ENCODE measurements at regions not wholly inside any gene's neighbourhood (a gene's known extent, or its start where the extent isn't known, plus 50 kb on each side); places are given as distances from the start of the nearest gene placed in this dataset.

GRCh38 chr13:99140831-99141230, 59.8 kb upstream of the UBAC2 start:
- Histone ChIP-seq H3K4me1 (no peaks in the 10 kb centered on the region), H3K27me3 (no peaks in the 10 kb centered on the region), H3K36me3 (replicated peaks in 1 of 2; ENCODE audit: insufficient read depth in 1 of 2, low read depth in 2 of 2) (no peaks in the 10 kb centered on the region), H3K27ac (no peak overlapping the region), H3K4me3 (no peak overlapping the region), H3K9me3 (no peaks in the 10 kb centered on the region)
- TF ChIP-seq POLR2A (IDR thresholded peaks at IDR 0.05) (no peak), CTCF (IDR thresholded peaks at IDR 0.05) (no peak)
- WGBS, 2 donors = 85 to 88% methylated on average over 9 of the region's 9 CpGs
- ATAC-seq = no peak
- intact Hi-C loops (cut with DNase I) = no loop called here
- no peak for DNase-seq

- H3K27ac ChIP-seq = no peak overlapping the region
- WGBS, 2 donors = 76 to 83% methylated on average over 4 of the region's 4 CpGs
- H3K9me3 ChIP-seq = no peaks in the 10 kb centered on the region
- no peaks in the 10 kb centered on the region for H3K4me1 ChIP-seq
- H3K4me3 ChIP-seq = no peak overlapping the region
- H3K36me3 ChIP-seq (replicated peaks in 1 of 2; ENCODE audit: insufficient read depth in 1 of 2, low read depth in 2 of 2) = no peaks in the 10 kb centered on the region
- no peaks in the 10 kb centered on the region for H3K27me3 ChIP-seq
- intact Hi-C loops (cut with DNase I) = no loop called here
- DNase-seq (no peak), ATAC-seq (no peak)
- TF ChIP-seq CTCF (IDR thresholded peaks at IDR 0.05) (no peak), POLR2A (IDR thresholded peaks at IDR 0.05) (no peak)
Measured at GRCh38 chr13:99143904-99144303, 56.8 kb upstream of the UBAC2 start.

- Histone ChIP-seq H3K4me1 (no peaks in the 10 kb centered on the region), H3K27me3 (no peaks in the 10 kb centered on the region), H3K9me3 (no peaks in the 10 kb centered on the region), H3K27ac (no peak overlapping the region), H3K4me3 (no peak overlapping the region), H3K36me3 (replicated peaks in 1 of 2; ENCODE audit: insufficient read depth in 1 of 2, low read depth in 2 of 2) (no peaks in the 10 kb centered on the region)
- DNase-seq = no peak
- TF ChIP-seq POLR2A (IDR thresholded peaks at IDR 0.05) (no peak), CTCF (IDR thresholded peaks at IDR 0.05) (no peak)
- intact Hi-C loops (cut with DNase I) = no loop called here
- 49 to 76% methylated on average over 6 of the region's 6 CpGs for WGBS, 2 donors
- ATAC-seq = no peak
Measured at GRCh38 chr13:99144306-99144705, 56.3 kb upstream of the UBAC2 start.

- Histone ChIP-seq H3K27ac (no peak overlapping the region), H3K4me3 (no peak overlapping the region), H3K4me1 (no peaks in the 10 kb centered on the region), H3K9me3 (no peaks in the 10 kb centered on the region), H3K27me3 (no peaks in the 10 kb centered on the region), H3K36me3 (replicated peaks in 1 of 2; ENCODE audit: insufficient read depth in 1 of 2, low read depth in 2 of 2) (no peaks in the 10 kb centered on the region)
- no peak for TF ChIP-seq POLR2A (IDR thresholded peaks at IDR 0.05)
- TF ChIP-seq CTCF (IDR thresholded peaks at IDR 0.05) = no peak
- WGBS, 2 donors = 52 to 54% methylated on average over 4 of the region's 4 CpGs
- no peak for ATAC-seq
- DNase-seq = no peak
- intact Hi-C loops (cut with DNase I) = no loop called here
Measured at GRCh38 chr13:99145461-99145860, 55.2 kb upstream of the UBAC2 start.

- Histone ChIP-seq H3K27me3 (no peaks in the 10 kb centered on the region), H3K27ac (no peak overlapping the region)
- intact Hi-C loops (cut with DNase I) = no loop called here
Measured at GRCh38 chr13:99150575-99151361, 49.9 kb upstream of the UBAC2 start.

More at GRCh38 chr13:99150575-99151361, 49.9 kb upstream of the UBAC2 start:
- H3K4me1 ChIP-seq = no peaks in the 10 kb centered on the region
- no peak for ATAC-seq
- no peaks in the 10 kb centered on the region for H3K9me3 ChIP-seq
- DNase-seq = no peak
- no peak overlapping the region for H3K4me3 ChIP-seq
- no peak for TF ChIP-seq POLR2A (IDR thresholded peaks at IDR 0.05)
- TF ChIP-seq CTCF (IDR thresholded peaks at IDR 0.05) = no peak
- WGBS, 2 donors = 75 to 86% methylated on average over 7 of the region's 7 CpGs
- no peaks in the 10 kb centered on the region for H3K36me3 ChIP-seq (replicated peaks in 1 of 2; ENCODE audit: insufficient read depth in 1 of 2, low read depth in 2 of 2)

All from body of pancreas (tissue), 4 donors.